ENCODE measurements at regions not wholly inside any gene's neighbourhood (a gene's known extent, or its start where the extent isn't known, plus 50 kb on each side); places are given as distances from the start of the nearest gene placed in this dataset.
"Not testable (repeated sequence)": the region's sequence is repeated elsewhere in the genome, so short reads cannot be mapped to it uniquely, and the experiment has no call there.

- Histone ChIP-seq H3K27ac (ENCODE audit: low read length) (no peak overlapping the region), H3K4me3 (ENCODE audit: low read length) (no peak overlapping the region), H3K27me3 (ENCODE audit: control insufficient read depth, insufficient read depth, low read length) (no peaks in the 10 kb centered on the region), H3K9me3 (ENCODE audit: control insufficient read depth, insufficient read depth, low read length) (no peaks in the 10 kb centered on the region), H3K36me3 (ENCODE audit: control insufficient read depth, insufficient read depth, low read length) (no peaks in the 10 kb centered on the region), H3K4me1 (ENCODE audit: control insufficient read depth, insufficient read depth, low read length) (no peaks in the 10 kb centered on the region)
- no peak for DNase-seq (ENCODE audit: low read depth, low spot score)
- no CpG with 5 or more reads among the region's 5 CpGs for WGBS (ENCODE audit: insufficient coverage, insufficient read length)
Observed at GRCh38 chr4:170522427-170522970, 432.7 kb upstream of the AADAT start.

GRCh38 chr4:170497689-170498088 is 407.9 kb upstream of the AADAT start:
- no peaks in the 10 kb centered on the region for H3K4me1 ChIP-seq (ENCODE audit: control insufficient read depth, insufficient read depth, low read length)
- no peak overlapping the region for H3K4me3 ChIP-seq (ENCODE audit: low read length)
- WGBS (ENCODE audit: insufficient coverage, insufficient read length), result no CpG with 5 or more reads among the region's 1 CpG
- H3K9me3 ChIP-seq (ENCODE audit: control insufficient read depth, insufficient read depth, low read length), result no peaks in the 10 kb centered on the region
- DNase-seq (ENCODE audit: low read depth, low spot score), result no peak
- H3K27ac ChIP-seq (ENCODE audit: low read length), result no peak overlapping the region
- H3K27me3 ChIP-seq (ENCODE audit: control insufficient read depth, insufficient read depth, low read length), result no peaks in the 10 kb centered on the region
- no peaks in the 10 kb centered on the region for H3K36me3 ChIP-seq (ENCODE audit: control insufficient read depth, insufficient read depth, low read length)

GRCh38 chr4:170497112-170497511 is 407.4 kb upstream of the AADAT start:
- H3K36me3 ChIP-seq (ENCODE audit: control insufficient read depth, insufficient read depth, low read length), result no peaks in the 10 kb centered on the region
- H3K27ac ChIP-seq (ENCODE audit: low read length), result no peak overlapping the region
- H3K4me3 ChIP-seq (ENCODE audit: low read length), result no peak overlapping the region
- no peaks in the 10 kb centered on the region for H3K4me1 ChIP-seq (ENCODE audit: control insufficient read depth, insufficient read depth, low read length)
- WGBS (ENCODE audit: insufficient coverage, insufficient read length), result no CpG with 5 or more reads among the region's 12 CpGs
- no peaks in the 10 kb centered on the region for H3K27me3 ChIP-seq (ENCODE audit: control insufficient read depth, insufficient read depth, low read length)
- DNase-seq (ENCODE audit: low read depth, low spot score), result no peak
- H3K9me3 ChIP-seq (ENCODE audit: control insufficient read depth, insufficient read depth, low read length), result no peaks in the 10 kb centered on the region

GRCh38 chr4:170491981-170492380 is 402.2 kb upstream of the AADAT start:
- Histone ChIP-seq H3K27me3 (ENCODE audit: control insufficient read depth, insufficient read depth, low read length) (no peaks in the 10 kb centered on the region), H3K27ac (ENCODE audit: low read length) (no peak overlapping the region), H3K4me1 (ENCODE audit: control insufficient read depth, insufficient read depth, low read length) (no peaks in the 10 kb centered on the region), H3K9me3 (ENCODE audit: control insufficient read depth, insufficient read depth, low read length) (no peaks in the 10 kb centered on the region), H3K36me3 (ENCODE audit: control insufficient read depth, insufficient read depth, low read length) (no peaks in the 10 kb centered on the region), H3K4me3 (ENCODE audit: low read length) (no peak overlapping the region)
- DNase-seq (ENCODE audit: low read depth, low spot score), result no peak
- WGBS (ENCODE audit: insufficient coverage, insufficient read length), result no CpG with 5 or more reads among the region's 2 CpGs

- Histone ChIP-seq H3K4me3 (ENCODE audit: low read length) (no peak overlapping the region), H3K36me3 (ENCODE audit: control insufficient read depth, insufficient read depth, low read length) (no peaks in the 10 kb centered on the region), H3K27ac (ENCODE audit: low read length) (no peak overlapping the region), H3K9me3 (ENCODE audit: control insufficient read depth, insufficient read depth, low read length) (no peaks in the 10 kb centered on the region), H3K27me3 (ENCODE audit: control insufficient read depth, insufficient read depth, low read length) (no peaks in the 10 kb centered on the region), H3K4me1 (ENCODE audit: control insufficient read depth, insufficient read depth, low read length) (no peaks in the 10 kb centered on the region)
- WGBS (ENCODE audit: insufficient coverage, insufficient read length), result no CpG with 5 or more reads among the region's 2 CpGs
- no peak for DNase-seq (ENCODE audit: low read depth, low spot score)
Observed at GRCh38 chr4:170476351-170476750, 386.6 kb upstream of the AADAT start.

GRCh38 chr4:170465429-170465828 is 375.7 kb upstream of the AADAT start:
- Histone ChIP-seq H3K4me3 (ENCODE audit: low read length) (no peak overlapping the region), H3K27me3 (ENCODE audit: control insufficient read depth, insufficient read depth, low read length) (no peaks in the 10 kb centered on the region), H3K36me3 (ENCODE audit: control insufficient read depth, insufficient read depth, low read length) (no peaks in the 10 kb centered on the region; the same call in 1 of the 2 replicates), H3K9me3 (ENCODE audit: control insufficient read depth, insufficient read depth, low read length) (no peaks in the 10 kb centered on the region), H3K27ac (ENCODE audit: low read length) (no peak overlapping the region), H3K4me1 (ENCODE audit: control insufficient read depth, insufficient read depth, low read length) (no peaks in the 10 kb centered on the region)
- no peak for DNase-seq (ENCODE audit: low read depth, low spot score)
- WGBS (ENCODE audit: insufficient coverage, insufficient read length), result no CpG with 5 or more reads among the region's 5 CpGs

- Histone ChIP-seq H3K4me3 (ENCODE audit: low read length) (no peak overlapping the region), H3K9me3 (ENCODE audit: control insufficient read depth, insufficient read depth, low read length) (no peaks in the 10 kb centered on the region), H3K36me3 (ENCODE audit: control insufficient read depth, insufficient read depth, low read length) (no peaks in the 10 kb centered on the region; the same call in 1 of the 2 replicates), H3K4me1 (ENCODE audit: control insufficient read depth, insufficient read depth, low read length) (no peaks in the 10 kb centered on the region), H3K27ac (ENCODE audit: low read length) (no peak overlapping the region), H3K27me3 (ENCODE audit: control insufficient read depth, insufficient read depth, low read length) (no peaks in the 10 kb centered on the region)
- no CpG with 5 or more reads among the region's 5 CpGs for WGBS (ENCODE audit: insufficient coverage, insufficient read length)
- DNase-seq (ENCODE audit: low read depth, low spot score), result no peak
Observed at GRCh38 chr4:170464614-170465197, 374.9 kb upstream of the AADAT start.

- Histone ChIP-seq H3K36me3 (ENCODE audit: control insufficient read depth, insufficient read depth, low read length) (no peaks in the 10 kb centered on the region), H3K27ac (ENCODE audit: low read length) (no peak overlapping the region), H3K4me1 (ENCODE audit: control insufficient read depth, insufficient read depth, low read length) (no peaks in the 10 kb centered on the region), H3K4me3 (ENCODE audit: low read length) (no peak overlapping the region), H3K27me3 (ENCODE audit: control insufficient read depth, insufficient read depth, low read length) (no peaks in the 10 kb centered on the region), H3K9me3 (ENCODE audit: control insufficient read depth, insufficient read depth, low read length) (no peaks in the 10 kb centered on the region)
- DNase-seq (ENCODE audit: low read depth, low spot score), result no peak
- WGBS (ENCODE audit: insufficient coverage, insufficient read length), result no CpG with 5 or more reads among the region's 3 CpGs
Observed at GRCh38 chr4:170446782-170447181, 357.0 kb upstream of the AADAT start.

GRCh38 chr4:170441146-170441545 is 351.4 kb upstream of the AADAT start:
- DNase-seq (ENCODE audit: low read depth, low spot score); H3K27me3 ChIP-seq (ENCODE audit: control insufficient read depth, insufficient read depth, low read length); H3K9me3 ChIP-seq (ENCODE audit: control insufficient read depth, insufficient read depth, low read length); H3K36me3 ChIP-seq (ENCODE audit: control insufficient read depth, insufficient read depth, low read length); H3K27ac ChIP-seq (ENCODE audit: low read length); H3K4me1 ChIP-seq (ENCODE audit: control insufficient read depth, insufficient read depth, low read length); H3K4me3 ChIP-seq (ENCODE audit: low read length): not testable (repeated sequence)
- WGBS (ENCODE audit: insufficient coverage, insufficient read length), result no CpG with 5 or more reads among the region's 2 CpGs

- WGBS (ENCODE audit: insufficient coverage, insufficient read length), result no CpG with 5 or more reads among the region's 5 CpGs
- Histone ChIP-seq H3K27ac (ENCODE audit: low read length) (no peak overlapping the region), H3K36me3 (ENCODE audit: control insufficient read depth, insufficient read depth, low read length) (no peaks in the 10 kb centered on the region), H3K27me3 (ENCODE audit: control insufficient read depth, insufficient read depth, low read length) (no peaks in the 10 kb centered on the region), H3K4me1 (ENCODE audit: control insufficient read depth, insufficient read depth, low read length) (no peaks in the 10 kb centered on the region), H3K9me3 (ENCODE audit: control insufficient read depth, insufficient read depth, low read length) (no peaks in the 10 kb centered on the region), H3K4me3 (ENCODE audit: low read length) (no peak overlapping the region)
- DNase-seq (ENCODE audit: low read depth, low spot score), result no peak
Observed at GRCh38 chr4:170428929-170429328, 339.2 kb upstream of the AADAT start.

GRCh38 chr4:170425521-170426143 is 335.9 kb upstream of the AADAT start:
- H3K4me3 ChIP-seq (ENCODE audit: low read length), result no peak overlapping the region
- no CpG with 5 or more reads among the region's 5 CpGs for WGBS (ENCODE audit: insufficient coverage, insufficient read length)
- H3K27me3 ChIP-seq (ENCODE audit: control insufficient read depth, insufficient read depth, low read length), result no peaks in the 10 kb centered on the region
- no peaks in the 10 kb centered on the region for H3K9me3 ChIP-seq (ENCODE audit: control insufficient read depth, insufficient read depth, low read length)
- H3K27ac ChIP-seq (ENCODE audit: low read length), result no peak overlapping the region
- no peaks in the 10 kb centered on the region for H3K36me3 ChIP-seq (ENCODE audit: control insufficient read depth, insufficient read depth, low read length)
- no peak for DNase-seq (ENCODE audit: low read depth, low spot score)
- no peaks in the 10 kb centered on the region for H3K4me1 ChIP-seq (ENCODE audit: control insufficient read depth, insufficient read depth, low read length)

Data from iPS DF 6.9 (cell line).